Endodermal cell (in vitro differentiated cells): ENCODE measurements at regions not wholly inside any gene's neighbourhood (a gene's known extent, or its start where the extent isn't known, plus 50 kb on each side); places are given as distances from the start of the nearest gene placed in this dataset.

Experiments
- DNase-seq: peaks from one replicate; pipeline ENCODE4 v3.0.0-alpha.2; 2017
- H3K27ac ChIP-seq: 2 replicates; pipeline ENCODE4 v1.5.1; 2013; ENCODE audit warnings: mild to moderate bottlenecking, low read depth, low read length, moderate library complexity
- H3K27me3 ChIP-seq: 2 replicates; pipeline ENCODE4 v1.6.1; 2013; ENCODE audit warnings: mild to moderate bottlenecking, low read length, moderate library complexity; ENCODE audit not compliant: insufficient read depth, control insufficient read depth, poor library complexity, severe bottlenecking
- H3K36me3 ChIP-seq: 2 replicates; pipeline ENCODE4 v1.7.0; 2013; ENCODE audit warnings: mild to moderate bottlenecking, low read length, moderate library complexity; ENCODE audit not compliant: control insufficient read depth, insufficient read depth
- H3K4me1 ChIP-seq: one replicate; pipeline ENCODE4 v1.7.0; 2013; ENCODE audit warnings: low read length; ENCODE audit not compliant: control insufficient read depth, insufficient read depth
- H3K4me3 ChIP-seq: 2 replicates; pipeline ENCODE4 v1.5.1; 2013; ENCODE audit warnings: mild to moderate bottlenecking, low read length, moderate library complexity
- H3K9ac ChIP-seq: 2 replicates; pipeline ENCODE4 v1.6.1; 2013; ENCODE audit warnings: mild to moderate bottlenecking, low read length, moderate library complexity; ENCODE audit not compliant: poor library complexity, severe bottlenecking; ENCODE audit errors: extremely low read depth
- H3K9me3 ChIP-seq: 2 replicates; pipeline ENCODE4 v1.6.1; 2013; ENCODE audit warnings: mild to moderate bottlenecking, low read length, moderate library complexity; ENCODE audit not compliant: control insufficient read depth
- H3K27ac Mint-ChIP-seq: 2 replicates; pipeline ENCODE4 v1.8.0; 2020; ENCODE audit warnings: mixed read lengths
- H3K27me3 Mint-ChIP-seq: 2 replicates; pipeline ENCODE4 v1.8.0; 2021; ENCODE audit warnings: mild to moderate bottlenecking, mixed read lengths; ENCODE audit not compliant: insufficient read depth
- H3K36me3 Mint-ChIP-seq: 2 replicates; pipeline ENCODE4 v1.8.0; 2020; ENCODE audit warnings: low read depth, mixed read lengths
- H3K4me1 Mint-ChIP-seq: 2 replicates; pipeline ENCODE4 v1.8.0; 2020; ENCODE audit warnings: mixed read lengths
- H3K4me3 Mint-ChIP-seq: 2 replicates; pipeline ENCODE4 v1.8.0; 2020; ENCODE audit warnings: mild to moderate bottlenecking, moderate library complexity, mixed read lengths
- H3K9me3 Mint-ChIP-seq: 2 replicates; pipeline ENCODE4 v1.8.0; 2020; ENCODE audit warnings: mild to moderate bottlenecking, mixed read lengths
- CTCF ChIP-seq: fragments of 200-600 bp; sonication (generic); conservative IDR thresholded peaks from 2 replicates; pipeline ENCODE4 v1.5.0; 2021; ENCODE audit warnings: antibody characterized with exemption, mild to moderate bottlenecking
- WGBS, 2 experiments: methylation state at CpG; one replicate each; pipeline versions ENCODE4 v1.1.5 to v1.1.7; 2013; ENCODE audit warnings: missing lambda C conversion rate in 2 of 2, mixed read lengths in 1 of 2; ENCODE audit not compliant: insufficient coverage in 1 of 2, insufficient read length in 1 of 2; 5-methylcytosine and 5-hydroxymethylcytosine counted together

GRCh38 chr12:58204071-58204470 is 262.7 kb downstream of the ATP23 start:
- Mint-ChIP-seq H3K27ac (no peak overlapping the region), H3K4me3 (no peak overlapping the region), H3K9me3 (peaks cover 2% of the 10 kb centered on the region), H3K36me3 (no peaks in the 10 kb centered on the region), H3K27me3 (peaks cover 6% of the 10 kb centered on the region), H3K4me1 (peaks cover 39% of the 10 kb centered on the region)
- Histone ChIP-seq H3K4me1 (peaks cover 17% of the 10 kb centered on the region), H3K9ac (no peak overlapping the region), H3K27me3 (no peaks in the 10 kb centered on the region), H3K36me3 (no peaks in the 10 kb centered on the region), H3K4me3 (no peak overlapping the region), H3K9me3 (no peaks in the 10 kb centered on the region), H3K27ac (no peak overlapping the region)
- no peak for TF ChIP-seq CTCF
- DNase-seq, result no peak
- WGBS, 2 experiments, result 80% methylated on average over 1 of the region's 1 CpG; no CpG with 5 or more reads in 1 of the 2 experiments

- Histone ChIP-seq H3K9me3 (no peaks in the 10 kb centered on the region), H3K9ac (peak overlapping the region; percentile 66), H3K4me1 (peaks cover 18% of the 10 kb centered on the region), H3K27me3 (no peaks in the 10 kb centered on the region), H3K36me3 (no peaks in the 10 kb centered on the region), H3K4me3 (peak overlapping the region; percentile 44), H3K27ac (no peak overlapping the region)
- no peak for TF ChIP-seq CTCF
- Mint-ChIP-seq H3K27ac (peak overlapping the region; percentile 84), H3K4me3 (no peak overlapping the region), H3K9me3 (peaks cover 2% of the 10 kb centered on the region), H3K36me3 (no peaks in the 10 kb centered on the region), H3K27me3 (peaks cover 3% of the 10 kb centered on the region), H3K4me1 (peaks cover 46% of the 10 kb centered on the region)
- DNase-seq, result peak; percentile 71
- 46 to 89% methylated on average over 1 to 3 of the region's 3 CpGs for WGBS, 2 experiments
These were observed 265.5 kb downstream of the ATP23 start for GRCh38 chr12:58206876-58207275.

GRCh38 chr12:58211211-58211610 is 269.8 kb downstream of the ATP23 start:
- 91% methylated on average over 9 of the region's 9 CpGs; no CpG with 5 or more reads in 1 of the 2 experiments for WGBS, 2 experiments
- no peak overlapping the region for H3K27ac ChIP-seq
- Mint-ChIP-seq H3K9me3 (peaks cover 2% of the 10 kb centered on the region), H3K36me3 (no peaks in the 10 kb centered on the region), H3K27ac (no peak overlapping the region), H3K4me1 (peaks cover 23% of the 10 kb centered on the region), H3K4me3 (no peak overlapping the region), H3K27me3 (peaks cover 2% of the 10 kb centered on the region)
- no peaks in the 10 kb centered on the region for H3K9me3 ChIP-seq
- no peak for DNase-seq
- H3K36me3 ChIP-seq, result no peaks in the 10 kb centered on the region
- no peak for TF ChIP-seq CTCF
- no peaks in the 10 kb centered on the region for H3K27me3 ChIP-seq
- no peak overlapping the region for H3K4me3 ChIP-seq
- H3K4me1 ChIP-seq, result peaks cover 6% of the 10 kb centered on the region
- no peak overlapping the region for H3K9ac ChIP-seq
